ENCODE measurements at regions not wholly inside any gene's neighbourhood (a gene's known extent, or its start where the extent isn't known, plus 50 kb on each side); places are given as distances from the start of the nearest gene placed in this dataset.

DNA sequence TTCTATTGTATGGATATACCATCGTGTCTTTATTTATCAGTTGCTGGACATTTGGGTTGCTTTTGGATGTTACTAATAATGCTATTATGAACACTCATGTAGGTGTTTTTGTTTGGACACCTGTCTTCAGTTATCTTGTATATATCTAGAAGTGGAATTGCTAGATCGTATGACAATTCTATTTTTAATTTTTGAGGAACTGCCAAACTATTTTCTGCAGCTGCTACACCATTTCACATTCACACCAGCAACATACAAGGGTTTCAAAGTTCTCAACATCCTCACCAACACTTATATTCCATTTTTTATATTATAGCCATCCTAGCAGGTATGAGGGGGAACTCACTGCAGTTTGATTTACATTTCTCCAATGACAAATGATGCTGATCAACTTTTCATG is 324.6 kb downstream of the CAAP1 start:
- no peak for DNase-seq (ENCODE audit: low read depth)

- DNase-seq (ENCODE audit: low read depth), result no peak
Measured at GRCh38 chr9:26566141-26566540, 326.5 kb downstream of the CAAP1 start.

DNA sequence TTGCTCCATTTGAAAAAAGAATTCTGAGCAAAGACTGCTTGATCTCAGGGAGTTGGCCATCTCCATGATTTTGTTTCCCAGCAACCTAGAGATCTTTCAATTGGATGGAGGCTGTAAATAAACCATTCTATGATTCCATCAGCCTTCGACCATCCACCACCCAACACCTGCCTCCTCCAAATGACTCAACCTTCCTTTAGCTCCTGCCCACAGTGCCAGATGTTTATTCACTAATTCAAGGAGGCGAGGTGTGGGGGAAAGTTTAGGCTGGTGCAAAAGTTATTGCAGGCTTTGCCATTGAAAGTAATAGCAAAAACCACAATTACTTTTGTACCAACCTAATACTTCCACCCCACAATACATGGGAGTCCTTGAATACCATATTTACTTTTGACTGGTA is 327.5 kb downstream of the CAAP1 start:
- DNase-seq (ENCODE audit: low read depth), result no peak

GRCh38 chr9:26562338-26562737 is 330.3 kb downstream of the CAAP1 start:
- DNase-seq (ENCODE audit: low read depth), result no peak

- DNase-seq (ENCODE audit: low read depth), result no peak
Measured at GRCh38 chr9:26561928-26562327, 330.7 kb downstream of the CAAP1 start.

- no peak for DNase-seq (ENCODE audit: low read depth)
Measured at GRCh38 chr9:26559506-26559905, 333.1 kb downstream of the CAAP1 start.

GRCh38 chr9:26551971-26552370 is 340.6 kb downstream of the CAAP1 start:
- no peak for DNase-seq (ENCODE audit: low read depth)

GRCh38 chr9:26551451-26551850 is 341.2 kb downstream of the CAAP1 start:
- no peak for DNase-seq (ENCODE audit: low read depth)

- DNase-seq (ENCODE audit: low read depth), result no peak
Measured at GRCh38 chr9:26548781-26549290, 343.8 kb downstream of the CAAP1 start.

DNA sequence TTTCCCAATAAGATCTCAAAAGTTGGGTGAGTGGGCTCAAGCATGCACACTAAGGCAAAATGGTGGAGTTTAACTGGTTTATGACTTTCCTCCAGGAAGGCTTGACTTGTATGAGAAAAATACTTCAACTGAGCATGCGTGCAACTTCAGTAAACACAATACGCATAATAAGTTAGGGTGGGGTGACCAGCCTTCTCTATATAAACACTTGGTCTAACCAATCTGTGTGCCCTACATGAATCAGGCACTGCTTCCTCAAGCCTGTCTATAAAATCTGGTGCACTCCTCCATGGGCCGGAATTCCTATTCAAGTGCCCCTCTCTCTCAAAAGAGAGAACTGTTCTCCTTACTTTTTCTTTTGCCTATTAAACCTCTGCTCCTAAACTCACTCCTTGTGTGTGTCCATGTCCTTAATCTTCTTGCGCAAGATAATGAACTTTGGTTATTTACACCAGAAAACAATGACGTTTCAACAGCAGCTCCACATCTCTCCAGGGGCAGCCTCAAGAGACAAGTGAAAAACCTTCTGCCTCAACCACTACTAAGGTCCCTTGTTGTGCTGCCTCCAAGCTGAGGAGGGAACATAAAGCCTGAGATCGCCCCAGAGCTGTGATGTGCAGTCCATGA is 352.6 kb downstream of the CAAP1 start:
- no peak for DNase-seq (ENCODE audit: low read depth)

DNA sequence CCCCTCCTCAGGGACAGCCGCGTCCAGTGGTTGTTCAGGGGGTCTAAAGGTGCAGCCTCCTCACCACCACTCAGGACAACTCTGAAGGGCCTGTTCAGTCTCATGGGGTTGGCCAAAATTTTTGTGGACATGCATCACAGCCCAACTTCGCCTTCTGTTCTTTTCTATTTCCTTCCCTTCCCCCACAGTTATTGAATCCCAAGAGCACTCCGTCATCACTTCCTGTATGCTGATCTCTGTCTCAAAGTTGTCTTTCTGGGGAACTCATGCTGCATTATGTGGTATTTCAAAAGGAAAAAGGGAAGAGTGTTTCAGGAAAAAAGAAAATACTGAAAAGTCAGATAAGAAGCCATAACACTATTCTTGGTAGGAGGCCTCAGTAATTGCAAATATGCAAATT is 355.4 kb downstream of the CAAP1 start:
- DNase-seq (ENCODE audit: low read depth), result no peak

GRCh38 chr9:26535151-26535550 is 357.5 kb downstream of the CAAP1 start:
- no peak for DNase-seq (ENCODE audit: low read depth)

GRCh38 chr9:26530841-26531240 is 361.8 kb downstream of the CAAP1 start:
- no peak for DNase-seq (ENCODE audit: low read depth)

GRCh38 chr9:26527931-26528330 is 364.7 kb downstream of the CAAP1 start:
- no peak for DNase-seq (ENCODE audit: low read depth)

DNA sequence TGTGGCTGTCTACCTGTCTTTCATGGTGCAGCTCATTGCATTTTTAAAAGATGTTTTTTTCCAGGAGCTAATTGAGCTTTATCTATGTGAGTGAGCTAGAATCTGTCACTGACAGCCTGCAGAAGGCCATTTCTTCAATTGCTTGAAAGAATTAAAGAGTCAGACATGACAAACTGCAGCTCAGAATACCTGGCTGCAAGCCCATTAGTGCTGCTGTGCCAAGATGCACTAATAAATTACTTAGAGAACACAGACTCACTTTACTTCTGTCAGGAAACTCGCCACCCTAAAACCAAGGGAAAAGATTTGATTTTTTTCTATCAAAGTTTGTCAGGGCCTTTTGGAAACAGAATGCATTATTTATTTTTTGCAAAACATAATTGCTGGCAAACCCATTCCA is 368.3 kb downstream of the CAAP1 start:
- no peak for DNase-seq (ENCODE audit: low read depth)

DNA sequence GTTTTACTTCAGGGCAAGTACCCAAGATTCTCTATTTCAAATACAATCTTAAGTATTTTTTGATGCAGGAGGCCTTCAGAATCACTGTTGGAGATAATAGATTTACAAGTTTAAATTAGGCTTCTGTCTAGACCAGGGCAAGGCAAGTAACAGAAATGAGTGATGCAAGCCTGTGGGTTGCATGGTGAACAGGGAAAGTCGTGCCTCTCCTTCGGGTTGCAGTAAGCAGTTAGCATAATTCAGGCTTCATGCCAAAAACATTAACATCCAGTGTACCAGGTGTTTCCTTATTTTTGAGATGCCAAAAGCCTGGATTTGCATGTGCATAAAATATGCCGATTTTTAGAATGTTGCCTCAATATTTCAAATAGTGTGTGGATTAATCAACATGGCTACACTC is 369.0 kb downstream of the CAAP1 start:
- DNase-seq (ENCODE audit: low read depth), result no peak

- DNase-seq (ENCODE audit: low read depth), result no peak
Measured at GRCh38 chr9:26520141-26520540, 372.5 kb downstream of the CAAP1 start.

- DNase-seq (ENCODE audit: low read depth), result no peak
Measured at GRCh38 chr9:26516773-26517343, 375.7 kb downstream of the CAAP1 start.

DNA sequence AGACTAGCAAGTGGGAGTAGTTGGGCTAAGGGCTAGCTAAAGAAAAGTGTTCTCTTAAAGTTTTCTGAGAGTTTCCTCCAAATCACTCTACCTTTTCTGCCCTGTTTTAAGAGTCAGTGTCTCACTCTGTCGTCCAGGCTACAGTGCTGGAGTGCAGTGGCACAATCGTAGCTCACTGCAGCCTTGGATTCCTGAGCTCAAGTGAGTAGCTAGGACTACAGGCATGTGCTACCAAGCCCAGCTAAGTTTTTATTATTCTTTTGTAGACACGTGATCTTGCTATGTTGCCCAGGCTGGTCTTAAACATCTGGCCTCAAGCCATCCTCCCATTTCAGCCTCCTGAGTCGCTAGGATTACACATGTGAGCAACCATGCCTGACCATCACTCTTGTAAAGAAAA is 378.9 kb downstream of the CAAP1 start:
- no peak for DNase-seq (ENCODE audit: low read depth)

GRCh38 chr9:26510137-26510536 is 382.5 kb downstream of the CAAP1 start:
- DNase-seq (ENCODE audit: low read depth), result no peak

DNA sequence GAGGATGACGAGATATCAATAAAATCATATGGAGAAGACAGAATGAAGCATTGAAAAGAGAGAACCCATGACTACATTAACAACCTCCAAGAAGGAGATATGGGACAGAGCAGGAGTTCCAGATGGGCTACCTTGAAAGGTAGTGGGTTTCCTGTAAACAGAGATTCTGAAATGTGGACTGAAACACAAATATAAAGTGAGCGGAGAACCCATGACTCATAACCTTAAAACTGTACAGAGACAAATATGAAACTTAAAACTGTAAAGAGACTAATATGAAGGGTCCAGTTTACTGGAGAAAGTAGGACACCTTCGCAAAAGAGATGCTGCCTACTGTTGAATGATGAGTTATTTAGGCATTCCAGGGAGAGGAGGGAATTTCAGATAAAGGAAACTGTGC is 383.7 kb downstream of the CAAP1 start:
- DNase-seq (ENCODE audit: low read depth), result no peak

DNA sequence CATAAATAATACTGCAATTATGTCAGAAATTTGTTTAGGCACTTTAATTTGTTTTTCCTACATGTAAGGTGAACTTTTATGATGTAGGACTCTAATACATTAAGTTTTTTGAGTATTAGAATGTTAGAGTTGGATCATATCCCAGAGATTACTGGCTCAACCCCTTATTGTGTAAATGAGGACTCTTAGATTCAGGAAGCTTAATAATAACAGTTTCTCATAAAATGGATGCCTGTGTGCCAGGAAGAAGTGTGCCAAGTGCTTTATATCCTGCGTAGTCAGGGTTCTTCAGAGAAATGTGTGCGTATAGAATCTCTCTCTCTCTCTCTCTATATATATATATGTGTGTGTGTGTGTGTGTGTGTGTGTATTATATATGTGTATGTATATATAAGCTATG is 388.5 kb downstream of the CAAP1 start:
- DNase-seq (ENCODE audit: low read depth), result no peak

GRCh38 chr9:26502311-26502710 is 390.3 kb downstream of the CAAP1 start:
- no peak for DNase-seq (ENCODE audit: low read depth)

GRCh38 chr9:26500471-26500870 is 392.1 kb downstream of the CAAP1 start:
- no peak for DNase-seq (ENCODE audit: low read depth)
